ENCODE measurements at regions not wholly inside any gene's neighbourhood (a gene's known extent, or its start where the extent isn't known, plus 50 kb on each side); places are given as distances from the start of the nearest gene placed in this dataset.

- no peaks in the 10 kb centered on the region for H3K36me3 Mint-ChIP-seq (ENCODE audit: low read depth)
- H3K9me3 Mint-ChIP-seq: no peaks in the 10 kb centered on the region
- no peak overlapping the region for H3K27ac Mint-ChIP-seq
- H3K4me3 Mint-ChIP-seq: no peak overlapping the region
- peaks cover 28% of the 10 kb centered on the region for H3K27me3 Mint-ChIP-seq (ENCODE audit: low read depth)
- no peak for DNase-seq
- intact Hi-C loops (cut with micrococcal nuclease): no loop called here
- CTCF ChIA-PET: no interaction called here
- no peaks in the 10 kb centered on the region for H3K4me1 Mint-ChIP-seq (ENCODE audit: low read depth)
Measured at GRCh38 chr21:41641510-41641815, 125.4 kb downstream of the RIPK4 start.

DNA sequence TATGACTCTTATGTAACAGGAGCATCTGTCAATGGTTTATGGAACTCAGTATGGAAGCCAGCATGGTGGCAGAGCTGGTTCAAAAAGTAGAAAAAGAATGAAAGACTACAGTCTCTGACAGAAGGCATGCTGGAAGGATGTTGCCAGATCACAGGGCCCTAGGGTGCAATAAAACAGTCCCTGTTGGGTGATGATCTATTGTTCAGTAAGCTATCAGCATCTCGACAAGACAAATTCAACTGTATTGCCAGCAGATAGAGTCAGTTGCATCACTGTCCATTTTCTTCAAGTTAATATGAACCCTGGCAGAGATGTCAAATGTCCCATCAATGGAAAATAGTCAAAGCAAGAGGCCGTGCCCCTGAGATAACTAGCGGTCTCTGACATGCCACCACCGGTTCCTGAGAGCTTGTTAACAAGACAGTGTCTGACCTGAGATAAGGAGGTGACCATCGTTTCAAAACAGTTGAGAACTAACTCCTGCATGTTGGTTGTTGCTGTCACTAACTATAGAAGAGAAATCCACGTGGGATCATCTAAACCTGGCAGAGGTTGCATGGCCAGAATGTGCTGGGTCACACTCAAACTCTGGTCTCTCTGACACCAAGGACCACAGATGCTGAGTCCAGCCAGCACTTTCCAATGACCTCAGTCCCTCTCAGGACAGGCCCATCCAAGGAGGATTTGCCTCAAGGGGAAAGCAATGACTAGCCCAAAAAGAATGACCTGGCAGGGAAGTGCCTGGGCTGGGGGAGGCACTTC is 125.9 kb downstream of the RIPK4 start:
- H3K4me1 Mint-ChIP-seq (ENCODE audit: low read depth): no peaks in the 10 kb centered on the region
- no peak overlapping the region for H3K27ac Mint-ChIP-seq
- H3K9me3 Mint-ChIP-seq: no peaks in the 10 kb centered on the region
- no peak for DNase-seq
- H3K4me3 Mint-ChIP-seq: no peak overlapping the region
- CTCF ChIA-PET: no interaction called here
- intact Hi-C loops (cut with micrococcal nuclease): no loop called here
- H3K36me3 Mint-ChIP-seq (ENCODE audit: low read depth): no peaks in the 10 kb centered on the region
- H3K27me3 Mint-ChIP-seq (ENCODE audit: low read depth): peaks cover 28% of the 10 kb centered on the region

DNA sequence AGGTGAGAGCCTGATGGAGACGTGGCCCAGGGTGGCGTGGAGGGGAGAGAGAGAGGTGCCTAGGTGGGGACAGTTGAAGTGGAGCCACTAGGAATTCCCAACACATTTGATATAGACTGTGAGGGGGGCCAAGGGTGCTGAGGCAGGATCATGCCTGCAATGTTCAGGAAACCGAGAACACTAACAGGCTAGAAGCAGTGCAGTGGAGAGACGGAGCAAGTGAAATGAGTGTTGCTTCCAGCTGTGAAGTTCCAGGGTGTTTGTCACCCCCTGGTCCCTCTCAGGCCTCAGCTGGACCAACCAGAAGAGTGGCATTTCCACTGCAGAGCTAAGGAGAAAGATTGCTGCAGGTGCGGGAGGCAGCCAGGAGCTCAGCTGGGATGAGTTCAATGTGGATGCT is 127.1 kb downstream of the RIPK4 start:
- peaks cover 28% of the 10 kb centered on the region for H3K27me3 Mint-ChIP-seq (ENCODE audit: low read depth)
- no peaks in the 10 kb centered on the region for H3K36me3 Mint-ChIP-seq (ENCODE audit: low read depth)
- intact Hi-C loops (cut with micrococcal nuclease): no loop called here
- no peaks in the 10 kb centered on the region for H3K4me1 Mint-ChIP-seq (ENCODE audit: low read depth)
- CTCF ChIA-PET: no interaction called here
- no peak for DNase-seq
- no peaks in the 10 kb centered on the region for H3K9me3 Mint-ChIP-seq
- H3K4me3 Mint-ChIP-seq: no peak overlapping the region
- no peak overlapping the region for H3K27ac Mint-ChIP-seq

- no peak overlapping the region for H3K4me3 Mint-ChIP-seq
- intact Hi-C loops (cut with micrococcal nuclease): no loop called here
Measured at GRCh38 chr21:41639336-41639735, 127.5 kb downstream of the RIPK4 start.

DNA sequence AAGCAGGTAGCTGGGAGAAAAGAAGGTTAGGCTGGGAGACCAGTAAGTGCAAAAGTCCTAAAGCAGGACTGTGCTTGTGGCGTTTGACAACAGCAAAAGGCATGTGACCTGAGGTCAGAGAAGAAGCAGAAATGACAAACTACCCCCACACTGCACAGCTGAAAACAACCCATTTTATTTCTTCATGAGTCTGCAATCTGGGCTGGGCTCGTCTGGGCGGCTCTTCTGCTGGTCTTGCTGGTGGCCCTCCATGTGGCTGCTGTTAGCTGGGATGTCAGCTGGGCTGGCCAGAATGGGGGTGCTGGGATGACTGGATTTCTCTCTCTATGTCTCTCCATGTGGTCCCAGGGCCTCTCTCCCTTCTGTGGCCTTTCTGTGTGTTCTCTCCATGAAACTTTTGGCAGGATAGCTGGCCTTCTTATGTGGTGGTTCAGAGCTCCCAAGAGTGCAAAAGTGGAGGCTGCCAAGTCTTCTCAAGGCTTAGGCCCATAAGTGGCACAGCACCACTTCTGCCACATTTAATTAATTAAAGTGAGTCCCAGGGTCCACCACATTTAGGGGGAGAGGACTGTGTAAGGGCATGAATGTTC is 128.6 kb downstream of the RIPK4 start:
- Mint-ChIP-seq H3K36me3 (ENCODE audit: low read depth) (no peaks in the 10 kb centered on the region), H3K9me3 (no peaks in the 10 kb centered on the region), H3K27ac (no peak overlapping the region), H3K4me3 (no peak overlapping the region), H3K27me3 (ENCODE audit: low read depth) (peaks cover 28% of the 10 kb centered on the region), H3K4me1 (ENCODE audit: low read depth) (no peaks in the 10 kb centered on the region)
- CTCF ChIA-PET: interaction anchor here (1.5 kb wide), 1 partner anchor 26 kb away, joined by 3 read pairs; no protein-coding TSS in a partner anchor
- intact Hi-C loops (cut with micrococcal nuclease): no loop called here
- no peak for DNase-seq

More at GRCh38 chr21:41639336-41639735, 127.5 kb downstream of the RIPK4 start:
- H3K4me1 Mint-ChIP-seq (ENCODE audit: low read depth): no peaks in the 10 kb centered on the region
- no peaks in the 10 kb centered on the region for H3K36me3 Mint-ChIP-seq (ENCODE audit: low read depth)
- CTCF ChIA-PET: interaction anchor here (1.5 kb wide), 1 partner anchor 27 kb away, joined by 3 read pairs; no protein-coding TSS in a partner anchor
- H3K27me3 Mint-ChIP-seq (ENCODE audit: low read depth): peaks cover 28% of the 10 kb centered on the region
- no peaks in the 10 kb centered on the region for H3K9me3 Mint-ChIP-seq
- DNase-seq: no peak
- no peak overlapping the region for H3K27ac Mint-ChIP-seq

DNA sequence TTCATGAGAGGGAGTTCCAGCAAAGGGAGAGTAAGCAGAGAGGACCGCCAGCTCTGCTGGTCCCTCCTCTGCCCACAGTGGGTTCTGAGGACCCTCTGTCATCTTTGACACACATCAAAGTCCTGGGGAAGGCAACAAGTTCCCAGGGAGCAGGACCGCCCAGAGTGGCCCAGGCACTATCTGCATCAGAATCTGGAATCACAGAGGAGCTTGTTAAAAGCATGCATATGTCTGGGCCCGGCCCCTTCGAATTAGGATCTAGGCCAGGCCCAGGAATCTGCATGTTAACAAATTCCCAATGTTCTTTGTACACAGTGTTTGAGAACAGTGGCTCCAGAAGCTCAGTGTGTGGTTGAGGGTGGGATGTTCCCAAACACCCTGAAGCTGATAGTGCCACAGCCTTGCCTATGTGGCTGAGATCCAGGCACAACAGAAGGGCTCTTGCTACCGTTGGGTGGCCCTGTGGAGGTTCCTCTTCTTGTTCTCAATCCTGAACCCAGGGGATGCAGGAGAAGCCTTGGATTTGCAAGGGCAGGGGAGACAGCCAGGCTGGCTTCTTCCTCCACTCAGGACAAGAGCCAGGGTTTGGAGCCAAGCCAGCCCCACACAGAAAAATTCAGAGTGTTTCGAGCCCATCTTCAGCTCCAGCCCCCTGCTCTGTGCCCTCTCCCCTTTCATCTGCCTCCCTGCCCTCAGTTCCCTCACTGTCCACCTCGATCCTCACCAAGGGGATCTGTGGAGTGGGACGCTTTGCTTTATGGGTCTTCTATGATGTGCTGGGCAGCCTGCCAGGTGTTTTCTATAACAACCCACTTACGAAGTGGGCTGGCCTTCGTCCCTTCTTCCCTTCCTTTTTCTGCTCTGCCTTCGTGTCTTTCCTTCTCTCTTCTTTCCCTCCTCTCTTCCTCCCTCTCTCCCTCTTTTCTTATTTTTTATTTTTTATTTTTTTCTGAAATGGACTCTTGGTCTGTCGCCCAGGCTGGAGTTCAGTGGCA is 129.0 kb upstream of the TMPRSS2 start:
- H3K9me3 Mint-ChIP-seq: no peaks in the 10 kb centered on the region
- intact Hi-C loops (cut with micrococcal nuclease): no loop called here
- DNase-seq: no peak
- H3K36me3 Mint-ChIP-seq (ENCODE audit: low read depth): no peaks in the 10 kb centered on the region
- H3K27ac Mint-ChIP-seq: no peak overlapping the region
- peaks cover 22% of the 10 kb centered on the region for H3K27me3 Mint-ChIP-seq (ENCODE audit: low read depth)
- H3K4me3 Mint-ChIP-seq: no peak overlapping the region
- no peaks in the 10 kb centered on the region for H3K4me1 Mint-ChIP-seq (ENCODE audit: low read depth)
- CTCF ChIA-PET: no interaction called here

DNA sequence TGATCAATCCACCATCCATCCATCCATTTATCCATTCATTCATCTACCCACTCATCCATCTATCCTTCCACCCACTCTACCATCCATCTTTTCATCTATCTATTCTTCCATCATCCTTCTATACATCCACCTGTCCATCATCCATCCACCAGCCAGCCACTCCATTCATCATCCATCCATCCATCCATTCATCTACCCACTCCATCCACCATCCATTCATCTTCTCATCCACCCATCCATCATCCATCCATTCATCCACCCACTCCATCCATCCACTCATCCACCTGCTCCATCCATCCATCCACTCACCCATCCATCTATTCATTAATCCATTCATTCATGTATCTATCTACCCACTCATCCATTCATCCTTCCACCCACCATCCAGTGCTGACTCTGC is 127.9 kb upstream of the TMPRSS2 start:
- intact Hi-C loops (cut with micrococcal nuclease): no loop called here
- Mint-ChIP-seq H3K27me3 (ENCODE audit: low read depth) (peaks cover 17% of the 10 kb centered on the region), H3K9me3 (no peaks in the 10 kb centered on the region), H3K27ac (no peak overlapping the region), H3K36me3 (ENCODE audit: low read depth) (no peaks in the 10 kb centered on the region), H3K4me3 (no peak overlapping the region), H3K4me1 (ENCODE audit: low read depth) (no peaks in the 10 kb centered on the region)
- no peak for DNase-seq
- CTCF ChIA-PET: no interaction called here

GRCh38 chr21:41634858-41635257 is 126.9 kb upstream of the TMPRSS2 start:
- CTCF ChIA-PET: no interaction called here
- no peaks in the 10 kb centered on the region for H3K4me1 Mint-ChIP-seq (ENCODE audit: low read depth)
- H3K27me3 Mint-ChIP-seq (ENCODE audit: low read depth): peaks cover 12% of the 10 kb centered on the region
- H3K36me3 Mint-ChIP-seq (ENCODE audit: low read depth): no peaks in the 10 kb centered on the region
- no peak overlapping the region for H3K4me3 Mint-ChIP-seq
- intact Hi-C loops (cut with micrococcal nuclease): no loop called here
- no peak overlapping the region for H3K27ac Mint-ChIP-seq
- H3K9me3 Mint-ChIP-seq: no peaks in the 10 kb centered on the region
- DNase-seq: no peak

- no peak overlapping the region for H3K27ac Mint-ChIP-seq
- intact Hi-C loops (cut with micrococcal nuclease): no loop called here
Measured at GRCh38 chr21:41634211-41634694, 126.3 kb upstream of the TMPRSS2 start.

DNA sequence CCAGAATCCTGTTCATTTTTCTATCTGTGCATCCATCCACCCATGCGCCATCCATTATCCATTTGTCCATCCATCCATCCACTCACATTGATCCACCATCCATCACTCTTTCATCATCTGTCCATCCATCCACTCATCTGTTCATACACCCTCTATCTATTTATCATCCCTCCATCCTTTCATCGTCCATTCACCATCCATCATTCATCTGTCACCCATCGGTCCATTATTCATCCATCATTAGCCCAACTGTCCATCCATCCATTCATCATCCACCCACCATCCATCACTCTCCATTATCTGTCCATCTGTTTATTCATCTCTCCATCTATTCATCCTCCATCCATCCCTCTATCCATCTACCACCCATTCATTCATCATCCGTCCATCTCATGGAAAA is 125.7 kb upstream of the TMPRSS2 start:
- Mint-ChIP-seq H3K27me3 (ENCODE audit: low read depth) (peaks cover 6% of the 10 kb centered on the region), H3K4me3 (no peak overlapping the region), H3K4me1 (ENCODE audit: low read depth) (no peaks in the 10 kb centered on the region), H3K27ac (no peak overlapping the region), H3K36me3 (ENCODE audit: low read depth) (no peaks in the 10 kb centered on the region), H3K9me3 (no peaks in the 10 kb centered on the region)
- no peak for DNase-seq
- intact Hi-C loops (cut with micrococcal nuclease): no loop called here
- CTCF ChIA-PET: no interaction called here

More at GRCh38 chr21:41634211-41634694, 126.3 kb upstream of the TMPRSS2 start:
- peaks cover 8% of the 10 kb centered on the region for H3K27me3 Mint-ChIP-seq (ENCODE audit: low read depth)
- H3K36me3 Mint-ChIP-seq (ENCODE audit: low read depth): no peaks in the 10 kb centered on the region
- DNase-seq: no peak
- no peaks in the 10 kb centered on the region for H3K4me1 Mint-ChIP-seq (ENCODE audit: low read depth)
- no peaks in the 10 kb centered on the region for H3K9me3 Mint-ChIP-seq
- CTCF ChIA-PET: no interaction called here
- no peak overlapping the region for H3K4me3 Mint-ChIP-seq

- Mint-ChIP-seq H3K4me1 (ENCODE audit: low read depth) (no peaks in the 10 kb centered on the region), H3K9me3 (no peaks in the 10 kb centered on the region), H3K4me3 (no peak overlapping the region), H3K27me3 (ENCODE audit: low read depth) (peaks cover 4% of the 10 kb centered on the region), H3K36me3 (ENCODE audit: low read depth) (no peaks in the 10 kb centered on the region), H3K27ac (no peak overlapping the region)
- CTCF ChIA-PET: interaction anchor here (0.5 to 0.8 kb wide), 2 partner anchors 11 to 18 kb away, joined by 3 to 4 read pairs; no protein-coding TSS in a partner anchor
- intact Hi-C loops (cut with micrococcal nuclease): no loop called here
- no peak for DNase-seq
Measured at GRCh38 chr21:41632748-41633475, 125.0 kb upstream of the TMPRSS2 start.
